ENCODE measurements at regions not wholly inside any gene's neighbourhood (a gene's known extent, or its start where the extent isn't known, plus 50 kb on each side); places are given as distances from the start of the nearest gene placed in this dataset.
"Not testable (repeated sequence)": the region's sequence is repeated elsewhere in the genome, so short reads cannot be mapped to it uniquely, and the experiment has no call there.

- not testable (repeated sequence) for DNase-seq (ENCODE audit: low read depth, low spot score)
Observed at GRCh38 chr6:28623242-28623641, 97.6 kb downstream of the GPX5 start.

- not testable (repeated sequence) for DNase-seq (ENCODE audit: low read depth, low spot score)
Observed at GRCh38 chr6:28626386-28626785, 100.7 kb downstream of the GPX5 start.

- no peak for DNase-seq (ENCODE audit: low read depth, low spot score)
Observed at GRCh38 chr6:28632326-28632851, 106.7 kb downstream of the GPX5 start.

GRCh38 chr6:28633445-28634215 lies 107.9 kb downstream of the GPX5 start:
- no peak for DNase-seq (ENCODE audit: low read depth, low spot score)

GRCh38 chr6:28634411-28634760 lies 108.7 kb downstream of the GPX5 start:
- DNase-seq (ENCODE audit: low read depth, low spot score): no peak

GRCh38 chr6:28634761-28635546 lies 109.3 kb downstream of the GPX5 start:
- DNase-seq (ENCODE audit: low read depth, low spot score): no peak

- no peak for DNase-seq (ENCODE audit: low read depth, low spot score)
Observed at GRCh38 chr6:28635547-28636158, 110.0 kb downstream of the GPX5 start.

- no peak for DNase-seq (ENCODE audit: low read depth, low spot score)
Observed at GRCh38 chr6:28638787-28639430, 113.2 kb downstream of the GPX5 start.

GRCh38 chr6:28639445-28640290 lies 114.0 kb downstream of the GPX5 start:
- DNase-seq (ENCODE audit: low read depth, low spot score): not testable (repeated sequence)

- no peak for DNase-seq (ENCODE audit: low read depth, low spot score)
Observed at GRCh38 chr6:28643017-28643740, 117.5 kb downstream of the GPX5 start.

- DNase-seq (ENCODE audit: low read depth, low spot score): no peak
Observed at GRCh38 chr6:28646650-28647049, 121.0 kb downstream of the GPX5 start.

GRCh38 chr6:28648035-28648877 lies 122.6 kb downstream of the GPX5 start:
- DNase-seq (ENCODE audit: low read depth, low spot score): no peak

- DNase-seq (ENCODE audit: low read depth, low spot score): no peak
Observed at GRCh38 chr6:28648878-28649375, 123.2 kb downstream of the GPX5 start.

GRCh38 chr6:28651161-28651560 lies 125.5 kb downstream of the GPX5 start:
- no peak for DNase-seq (ENCODE audit: low read depth, low spot score)

- no peak for DNase-seq (ENCODE audit: low read depth, low spot score)
Observed at GRCh38 chr6:28653876-28654275, 128.2 kb downstream of the GPX5 start.

- no peak for DNase-seq (ENCODE audit: low read depth, low spot score)
Observed at GRCh38 chr6:28655164-28655563, 129.5 kb downstream of the GPX5 start.

GRCh38 chr6:28656715-28657114 lies 131.0 kb downstream of the GPX5 start:
- no peak for DNase-seq (ENCODE audit: low read depth, low spot score)

GRCh38 chr6:28657381-28657768 lies 131.7 kb downstream of the GPX5 start:
- no peak for DNase-seq (ENCODE audit: low read depth, low spot score)

All from activated CD4-positive, CD25-positive, alpha-beta regulatory T cell treated with anti-CD3 and anti-CD28 coated beads, Interleukin-2, amount 50 U/mL, for 16 hours (primary cell).